Activated T-cell treated with anti-CD3 and anti-CD28 coated beads for 24 hours (primary cell): ENCODE measurements at regions not wholly inside any gene's neighbourhood (a gene's known extent, or its start where the extent isn't known, plus 50 kb on each side); places are given as distances from the start of the nearest gene placed in this dataset.

Experiments used
- DNase-seq: peaks from one replicate; pipeline ENCODE4 v3.0.0-alpha.2; 2020; ENCODE audit warnings: low read depth

DNA sequence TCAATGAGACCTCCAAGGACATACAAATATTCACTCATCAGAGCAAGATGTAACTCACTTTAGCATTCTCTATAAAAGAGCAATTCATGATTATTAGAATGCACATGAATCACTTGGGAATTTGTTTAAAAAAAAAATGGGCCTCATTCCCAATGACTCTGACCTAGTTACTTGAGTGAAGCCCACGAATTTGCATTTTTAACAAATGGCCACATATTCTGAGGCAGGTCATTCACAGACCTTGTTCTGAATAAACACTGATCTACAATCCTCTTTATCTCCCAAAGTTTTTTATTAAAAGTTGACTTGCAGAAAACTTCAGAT lies 255.1 kb upstream of the VEGFC start:
- DNase-seq = no peak

DNA sequence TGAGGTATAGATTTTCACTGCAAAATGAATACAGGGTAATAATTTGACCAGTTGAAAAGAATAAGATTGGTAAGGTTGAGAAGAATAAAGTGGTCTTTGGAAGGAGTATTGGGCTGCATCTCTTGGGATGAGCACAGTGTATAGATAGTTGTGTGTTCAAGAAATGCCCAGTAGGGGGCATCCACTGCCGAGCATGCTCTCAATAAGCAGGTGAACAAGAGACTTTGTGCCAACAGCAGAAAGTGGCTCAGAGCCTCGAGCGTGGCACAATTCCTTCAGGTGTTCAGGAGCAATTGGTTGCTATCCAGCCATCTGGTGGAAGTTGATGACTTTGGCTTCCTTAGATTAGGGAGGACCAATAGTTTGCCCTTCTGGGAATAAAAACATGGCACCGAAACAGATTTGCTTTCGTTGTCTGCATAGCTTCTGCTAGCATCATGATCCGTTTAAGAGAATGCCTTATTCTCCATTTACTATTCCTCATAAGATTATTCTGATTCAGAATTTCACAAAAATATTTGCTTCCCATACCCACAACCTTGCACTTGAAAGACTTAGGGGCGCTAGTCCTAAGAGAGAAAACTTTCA lies 258.1 kb upstream of the NEIL3 start:
- no peak for DNase-seq

DNA sequence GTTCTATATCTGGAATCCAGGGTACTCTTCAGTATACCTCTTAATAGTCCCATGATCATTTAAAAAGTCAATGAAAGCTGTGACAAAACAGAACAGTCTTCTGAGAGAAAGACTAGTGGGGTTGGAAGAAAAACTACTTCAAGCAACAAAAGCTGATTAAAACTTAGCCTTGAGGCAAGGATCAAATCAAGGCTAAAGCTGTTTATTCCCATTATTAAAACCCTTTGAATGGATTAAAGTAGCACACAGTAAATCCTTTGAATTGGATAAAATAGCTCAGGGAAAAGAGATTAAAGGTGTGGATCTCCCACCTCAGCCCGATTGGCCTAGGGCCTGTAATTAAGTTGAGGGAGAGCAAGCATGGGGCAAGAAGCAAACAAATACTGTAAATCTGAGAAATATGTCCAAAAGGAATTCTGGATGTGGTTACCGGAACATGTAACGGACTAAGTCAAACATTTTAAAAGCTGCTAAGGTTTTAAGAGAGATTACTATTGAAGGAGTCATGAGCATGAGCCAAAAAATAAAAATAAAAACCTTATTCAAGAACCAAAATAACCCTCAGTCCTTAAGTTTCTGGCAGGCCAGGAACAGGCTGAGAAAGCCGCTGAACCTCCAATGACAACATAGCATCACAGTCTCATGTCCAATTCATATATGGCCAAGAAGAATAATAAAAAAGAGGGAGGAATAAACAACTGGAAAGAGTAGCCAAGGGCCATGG lies 257.3 kb upstream of the NEIL3 start:
- no peak for DNase-seq

DNA sequence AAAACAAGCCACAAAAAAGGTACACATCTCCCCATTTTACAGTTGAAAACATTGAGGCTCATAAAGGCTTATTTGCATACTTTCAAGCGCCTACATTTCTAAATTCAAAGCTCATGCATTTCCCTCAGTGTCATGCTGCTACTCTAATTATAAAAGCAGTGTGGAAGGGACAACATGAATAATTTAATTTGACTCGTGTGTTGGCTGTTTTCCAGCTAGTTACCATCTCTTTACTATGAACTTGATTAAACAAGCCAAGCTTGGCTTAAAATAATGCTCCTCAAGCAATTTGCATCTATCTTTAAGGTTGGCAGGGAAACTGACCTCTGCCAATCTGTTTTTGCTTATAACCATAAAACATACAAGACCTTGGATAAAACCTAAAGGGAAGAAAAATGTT lies 252.5 kb upstream of the NEIL3 start:
- no peak for DNase-seq

DNA sequence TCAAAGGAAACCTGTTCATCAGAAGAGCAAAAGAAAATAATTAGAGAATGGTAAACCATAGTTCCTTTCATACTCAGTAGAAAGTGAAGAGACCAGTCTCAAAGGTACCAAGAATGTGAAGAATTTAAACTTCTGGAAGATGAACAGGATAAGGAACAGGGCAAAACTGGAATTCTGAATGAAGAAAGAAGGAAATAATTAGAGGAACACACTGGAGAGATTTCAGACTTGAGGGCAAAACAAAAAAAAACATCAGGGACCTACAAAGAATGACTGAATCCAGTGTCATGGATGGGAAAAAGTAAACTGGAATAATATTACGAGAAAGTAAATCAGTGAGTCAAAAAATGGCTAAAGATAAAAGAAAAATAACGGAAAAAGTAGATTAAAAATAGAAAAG lies 245.6 kb upstream of the NEIL3 start:
- DNase-seq = no peak

DNA sequence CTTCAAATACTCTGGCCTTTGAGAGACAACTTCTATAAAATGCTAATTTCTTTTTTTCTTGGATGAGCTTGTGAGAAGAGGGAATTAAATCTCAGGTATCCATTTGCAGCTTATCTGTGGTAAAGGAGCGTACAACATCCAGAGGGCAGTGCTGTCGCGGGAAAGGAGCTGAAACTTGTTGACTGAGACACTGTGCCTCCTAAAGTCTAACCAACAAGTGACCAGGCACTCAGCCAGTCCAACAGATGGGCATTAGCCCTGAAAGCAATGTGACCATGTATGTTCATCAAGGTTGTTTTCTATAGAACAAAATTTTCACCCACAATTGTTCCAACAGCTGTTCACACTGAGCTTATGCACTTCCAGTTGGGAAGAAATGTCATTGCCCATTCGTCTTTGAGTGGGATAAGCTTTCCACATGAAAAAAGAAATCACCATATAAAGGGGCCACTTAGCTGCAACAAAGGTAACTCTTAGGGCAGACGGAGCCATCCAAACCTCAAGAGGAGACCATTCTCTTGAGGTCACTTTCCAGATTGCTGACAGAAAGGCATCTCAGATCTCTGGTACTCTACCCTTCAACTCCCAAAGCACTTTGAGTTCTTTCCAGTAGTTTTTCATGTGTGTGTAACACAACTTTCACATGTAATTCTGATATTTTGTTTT lies 244.8 kb upstream of the NEIL3 start:
- DNase-seq = no peak

DNA sequence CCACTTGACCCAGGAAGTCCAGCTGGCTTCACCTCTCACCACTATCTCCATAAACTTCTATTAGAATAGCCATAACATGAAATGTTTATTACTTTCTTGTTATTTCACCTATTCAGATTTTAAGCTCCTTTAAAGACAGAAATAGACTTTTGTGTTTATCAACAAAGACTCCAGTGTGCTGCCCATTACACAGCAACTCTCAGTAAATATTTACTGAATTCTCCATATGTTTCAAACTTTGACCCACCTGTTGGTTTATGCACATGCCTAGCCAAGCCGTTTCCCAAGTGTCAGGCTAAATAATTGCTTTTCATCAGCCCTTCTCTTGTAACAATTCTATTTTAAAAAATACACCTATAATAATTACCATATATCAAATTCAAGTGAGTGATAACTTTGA lies 242.9 kb upstream of the NEIL3 start:
- no peak for DNase-seq

DNA sequence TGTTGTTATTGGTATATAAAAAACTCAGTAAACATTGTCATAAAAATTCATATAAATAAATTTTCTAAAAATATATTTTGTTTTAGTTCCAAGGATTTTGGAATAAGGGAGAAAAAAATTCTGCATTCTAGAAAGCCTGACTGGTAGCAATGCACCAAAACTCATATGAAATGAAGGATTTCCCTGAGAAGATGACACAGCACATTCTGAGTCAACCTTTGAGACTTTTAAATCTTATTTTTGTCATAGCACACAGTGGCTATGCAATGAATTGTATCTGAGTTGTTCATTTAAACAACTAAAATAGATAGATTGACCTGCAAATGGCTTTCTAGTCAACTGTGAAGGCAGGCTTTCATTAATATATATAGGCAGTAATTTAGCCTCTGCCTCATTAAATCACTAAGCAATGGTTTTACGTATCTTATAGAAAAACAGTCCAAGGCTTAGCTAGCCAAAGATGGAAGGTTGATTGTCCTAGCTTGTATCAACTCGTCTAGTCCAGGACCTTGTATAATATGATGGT lies 239.1 kb upstream of the NEIL3 start:
- DNase-seq = no peak

DNA sequence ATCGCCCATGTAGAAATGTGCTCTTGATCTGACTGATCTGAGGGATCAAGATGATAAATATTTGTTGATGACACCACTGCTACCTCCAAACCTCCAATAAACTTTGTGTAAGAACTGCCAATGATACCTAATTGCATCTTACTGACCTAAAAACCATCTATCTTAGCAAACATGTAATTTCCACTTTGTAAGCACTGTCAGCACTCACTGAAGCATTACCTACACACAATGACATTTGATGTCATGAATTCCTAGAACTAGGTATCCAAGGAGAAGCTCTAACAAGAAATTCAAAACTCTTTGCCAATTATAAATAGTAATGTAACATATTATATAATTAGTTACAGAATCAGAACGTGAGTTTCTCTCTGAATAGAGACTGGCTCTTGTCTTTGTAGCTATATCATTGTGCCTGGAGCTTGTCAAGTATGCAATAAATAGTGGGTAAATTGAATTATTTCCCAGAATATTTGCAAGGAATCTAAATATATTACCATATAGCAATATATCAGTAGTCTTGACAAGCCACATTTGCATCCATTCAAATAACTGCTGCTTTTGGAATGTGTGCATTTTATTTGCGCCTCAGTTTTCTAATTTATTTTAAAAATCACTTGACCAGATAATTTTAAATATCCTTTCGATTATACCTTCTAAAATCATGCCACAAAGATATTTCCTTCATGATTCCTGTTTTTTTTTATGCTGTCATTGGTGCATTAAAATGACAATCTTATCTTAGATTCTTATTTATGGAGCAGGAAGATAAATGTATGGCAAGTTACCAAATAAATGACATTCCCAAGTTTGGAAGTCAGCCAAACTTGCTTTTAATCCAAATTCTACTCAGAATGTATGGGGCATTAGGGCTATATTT lies 232.3 kb upstream of the NEIL3 start:
- no peak for DNase-seq

DNA sequence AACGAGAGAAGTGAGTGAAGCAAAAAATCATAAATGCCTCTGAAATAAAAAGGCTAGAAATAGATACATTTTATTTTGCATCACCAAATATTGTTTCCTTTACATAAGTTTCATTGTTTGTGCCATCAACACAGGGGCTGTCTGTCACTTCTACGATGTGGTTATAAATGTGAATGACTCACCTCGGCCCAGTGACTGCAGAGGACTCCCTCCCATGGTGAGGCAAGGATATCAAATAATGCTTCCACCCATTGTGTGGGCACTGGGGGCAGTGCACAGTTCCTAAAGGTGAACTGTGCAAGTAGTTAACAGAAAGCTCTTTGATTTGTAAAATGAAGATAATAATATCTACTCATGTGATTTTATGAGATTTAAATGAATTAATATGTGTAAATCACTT lies 230.3 kb upstream of the NEIL3 start:
- DNase-seq = no peak

DNA sequence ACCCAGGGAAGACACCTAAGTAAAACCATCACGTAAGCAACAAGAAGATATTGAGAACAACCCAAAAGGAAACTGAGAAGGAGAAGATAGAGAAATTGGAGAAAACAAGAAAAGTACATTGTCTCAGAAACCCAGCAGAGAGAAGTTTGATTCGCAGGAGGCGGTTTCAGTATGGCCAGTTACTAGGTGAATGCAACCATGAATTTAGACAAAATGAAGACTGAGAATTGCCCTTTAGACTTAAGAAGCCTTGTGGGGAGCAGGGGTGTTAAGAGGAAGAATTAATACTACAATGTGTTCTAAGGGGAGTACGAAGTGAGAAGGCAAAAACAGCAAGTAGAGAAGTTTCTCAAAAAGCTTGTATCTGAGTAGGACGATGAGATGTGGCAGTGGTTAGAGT lies 229.3 kb upstream of the NEIL3 start:
- no peak for DNase-seq

DNA sequence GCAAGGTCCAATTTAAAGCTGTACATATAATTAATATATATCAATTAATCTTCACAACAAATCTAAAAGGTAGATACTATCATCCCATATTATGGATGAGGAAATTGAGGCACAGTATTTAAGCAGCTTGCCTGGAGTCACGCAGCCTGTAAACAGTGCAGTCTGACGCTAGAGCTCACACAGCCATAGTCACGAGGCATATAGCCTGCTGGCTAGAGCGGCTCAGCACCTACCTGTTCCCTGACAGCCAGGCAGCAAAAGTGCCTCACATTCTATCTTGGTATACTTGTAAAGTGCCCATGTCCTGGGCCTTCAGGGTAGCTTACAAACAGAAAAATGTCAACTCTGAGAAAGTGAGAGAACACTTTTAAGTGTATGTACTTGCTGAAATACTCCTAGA lies 222.6 kb upstream of the NEIL3 start:
- DNase-seq = no peak

DNA sequence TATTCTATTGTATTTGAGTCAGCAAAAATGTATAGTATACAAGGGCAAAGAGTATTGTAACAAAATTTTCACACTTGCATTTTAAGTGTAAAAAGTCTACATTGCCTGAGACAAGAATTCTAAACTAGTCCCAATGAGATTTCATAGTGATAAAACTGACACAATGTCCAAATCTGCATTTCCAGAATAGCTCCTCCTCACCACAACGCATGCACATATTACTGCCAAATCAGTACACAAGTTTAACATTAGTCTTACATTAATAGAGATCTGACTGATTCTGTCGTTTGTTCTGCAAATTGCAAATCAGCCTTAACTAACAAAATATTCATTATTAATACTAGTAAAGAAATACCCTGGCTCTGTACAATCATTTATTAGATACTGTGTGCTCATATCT lies 222.2 kb upstream of the NEIL3 start:
- DNase-seq = no peak

DNA sequence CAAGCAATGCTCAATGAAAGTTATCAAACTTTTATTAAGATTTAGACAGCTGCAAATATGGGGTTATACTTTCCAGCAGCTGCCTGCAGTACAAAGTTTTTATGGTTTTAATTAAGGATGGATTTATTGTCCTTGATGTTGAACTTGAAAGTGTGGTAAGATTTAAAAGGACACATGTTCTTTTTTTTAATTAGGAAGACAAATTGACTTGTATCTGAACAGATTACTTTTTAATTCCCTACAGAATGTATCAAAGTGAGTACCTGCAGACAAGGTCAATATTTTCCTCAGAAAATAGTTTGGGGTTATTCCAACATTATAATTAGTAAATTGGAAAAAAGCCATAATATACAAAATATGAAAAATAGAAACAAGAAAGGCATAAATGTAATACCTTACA lies 218.2 kb upstream of the NEIL3 start:
- DNase-seq = no peak

DNA sequence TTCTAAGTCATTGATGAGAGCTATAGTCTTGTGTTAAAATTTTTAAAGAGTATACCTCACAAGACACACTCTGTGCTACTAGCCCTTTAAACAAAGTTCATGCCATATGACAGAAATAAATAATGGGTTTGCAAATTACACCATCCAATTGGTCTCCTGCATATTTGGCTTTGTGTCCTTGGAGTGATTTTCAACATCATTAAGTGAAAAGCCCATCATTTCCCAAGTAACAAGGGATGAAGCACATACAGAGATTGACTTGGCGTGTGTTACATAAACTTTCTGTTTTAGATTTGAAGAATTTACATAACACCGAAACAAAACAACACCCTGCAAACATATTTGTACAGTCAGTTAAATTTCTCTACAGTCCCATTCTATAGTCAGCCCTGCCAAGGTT lies 216.9 kb upstream of the NEIL3 start:
- no peak for DNase-seq

DNA sequence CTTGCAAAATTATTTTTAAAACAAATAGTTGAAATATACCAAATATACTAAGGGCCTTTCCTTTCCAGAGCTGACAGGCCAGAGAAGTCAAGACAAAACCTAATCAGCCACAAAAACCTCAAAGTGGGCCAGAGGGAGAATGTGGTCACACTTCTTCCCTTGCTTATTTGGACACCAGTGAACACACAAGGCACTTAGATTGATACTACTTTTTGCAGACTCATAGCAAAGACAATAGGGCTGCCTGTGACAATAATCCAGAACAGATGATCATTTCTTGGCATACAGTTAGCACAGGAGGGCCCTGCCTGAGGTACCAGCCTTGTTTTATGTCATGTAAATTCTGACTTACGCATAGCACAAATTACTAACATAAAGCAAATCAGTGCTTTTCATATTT lies 215.7 kb upstream of the NEIL3 start:
- DNase-seq = no peak

DNA sequence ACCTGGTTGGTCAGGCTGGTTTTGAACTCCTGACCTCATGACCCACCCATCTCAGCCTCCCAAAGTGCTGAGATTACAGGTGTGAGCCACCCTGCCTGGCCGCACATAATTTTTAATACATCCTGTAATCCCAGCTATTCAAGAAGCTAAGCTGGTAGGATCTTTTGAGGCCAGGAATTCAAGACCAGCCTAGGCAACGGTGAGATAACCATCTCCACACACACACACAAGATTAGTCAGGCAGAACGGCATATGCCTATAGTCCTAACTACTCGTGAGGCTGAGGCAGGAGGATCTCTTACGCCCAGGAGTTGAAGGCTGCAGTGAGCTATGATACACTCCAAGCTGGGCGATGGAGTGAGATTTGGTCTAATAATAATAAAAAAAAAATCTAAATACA lies 212.4 kb upstream of the NEIL3 start:
- DNase-seq = no peak

DNA sequence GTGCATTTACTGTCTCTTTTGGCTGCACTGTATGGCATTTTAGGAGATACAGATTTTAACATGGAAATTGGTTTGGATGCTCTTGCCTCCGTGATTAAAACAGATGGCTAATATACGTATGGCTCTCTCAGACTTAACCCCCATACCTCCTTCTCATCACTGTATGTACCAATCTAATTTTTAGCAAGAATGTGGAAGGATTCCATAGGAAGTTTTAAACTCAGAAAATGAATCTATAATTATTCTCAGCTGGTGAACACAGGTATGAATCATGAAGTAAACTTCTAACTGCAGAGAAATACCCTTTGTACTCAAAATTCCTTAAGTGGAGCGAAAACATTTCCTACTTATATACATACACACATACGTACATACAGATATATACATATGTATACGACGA lies 210.5 kb upstream of the NEIL3 start:
- no peak for DNase-seq

DNA sequence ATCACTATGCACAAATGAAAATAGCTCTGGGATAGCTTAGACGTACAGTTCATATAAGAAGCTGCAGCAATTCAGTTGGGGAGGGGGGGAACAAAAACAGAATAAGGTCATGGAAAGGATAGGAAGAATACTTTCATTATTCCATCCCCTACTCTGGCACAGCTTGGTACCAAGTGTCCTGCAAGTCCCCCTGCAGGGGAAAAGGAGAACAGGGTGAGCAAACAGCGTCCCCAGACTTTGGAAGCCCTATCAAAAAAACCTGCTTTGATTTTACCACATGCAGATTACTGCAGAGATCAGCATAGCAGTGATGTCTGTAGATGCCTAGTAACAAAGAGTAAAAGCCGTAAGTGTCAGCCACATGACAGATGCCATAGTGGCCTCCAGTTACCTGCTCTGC lies 209.4 kb upstream of the NEIL3 start:
- no peak for DNase-seq

DNA sequence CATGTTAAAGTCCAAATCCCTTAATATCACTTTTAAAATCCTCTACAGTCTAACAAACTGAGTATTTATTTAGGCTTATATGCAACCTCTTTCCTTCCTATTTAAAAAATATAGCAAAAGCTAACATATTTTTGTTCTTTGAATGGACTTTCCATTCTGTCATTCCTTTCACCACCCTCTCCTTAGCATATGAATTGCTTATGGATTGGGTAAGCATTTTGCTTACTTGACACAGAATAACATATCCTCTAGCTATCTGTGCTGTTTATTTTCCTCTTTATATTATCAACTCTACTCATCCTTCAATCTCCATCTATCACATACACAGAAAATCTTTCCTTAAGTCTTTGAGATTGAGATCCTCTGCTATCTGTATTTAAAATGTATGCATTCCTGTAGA lies 206.1 kb upstream of the NEIL3 start:
- no peak for DNase-seq

DNA sequence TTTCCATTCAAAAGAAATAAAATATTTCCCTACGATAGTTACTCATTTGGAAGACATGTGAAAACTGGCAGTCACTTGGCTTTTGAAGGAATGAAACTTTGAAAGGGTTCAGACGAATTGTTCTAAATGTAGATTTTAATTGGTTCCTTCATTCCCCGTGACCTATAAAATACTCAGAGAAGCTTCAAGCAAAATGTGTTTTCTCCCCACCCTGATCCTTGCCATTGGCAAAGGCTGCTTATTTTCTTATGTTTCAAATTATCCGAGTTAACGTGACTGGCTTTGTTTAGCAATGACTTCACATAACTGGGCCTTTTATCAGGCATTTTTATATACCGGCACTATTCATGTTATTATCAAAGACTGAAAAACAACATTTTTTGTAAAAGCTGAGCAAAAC lies 204.1 kb upstream of the NEIL3 start:
- no peak for DNase-seq

DNA sequence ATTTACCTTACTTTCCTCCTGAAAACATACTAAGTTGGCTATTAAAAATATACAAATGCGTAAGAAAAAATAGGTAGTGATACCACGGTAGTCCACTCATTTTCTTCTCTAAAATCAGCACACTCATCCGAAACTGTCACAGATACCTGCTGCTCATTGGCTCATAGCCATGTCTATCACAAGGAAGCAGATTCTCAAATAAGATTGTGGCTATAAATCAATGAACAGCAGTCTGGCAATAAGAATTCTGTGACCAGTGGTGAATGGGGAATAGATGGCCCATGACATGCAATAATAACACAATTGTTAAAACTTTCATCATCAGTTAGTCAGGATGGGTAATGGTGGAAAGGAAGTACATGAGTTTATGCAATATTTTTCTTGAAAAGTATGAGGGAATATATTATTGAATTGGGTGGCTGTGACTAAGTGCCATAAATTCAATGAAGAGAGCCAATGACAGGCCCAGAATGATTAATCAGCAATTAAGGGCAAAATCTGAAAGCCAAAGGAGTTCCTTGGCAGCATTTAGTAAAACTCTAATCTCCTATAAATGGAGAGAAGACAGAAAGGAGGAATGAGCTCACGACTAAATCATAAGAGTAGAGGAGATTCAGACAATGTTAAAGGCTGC lies 202.3 kb upstream of the NEIL3 start:
- no peak for DNase-seq
